HG02610 (cell line): ENCODE measurements at regions not wholly inside any gene's neighbourhood (a gene's known extent, or its start where the extent isn't known, plus 50 kb on each side); places are given as distances from the start of the nearest gene placed in this dataset.

ENCODE experiments used
- ATAC-seq: cut with Tn5 transposase; IDR thresholded peaks from one replicate; pipeline ENCODE4 v1.9.1; 2021; ENCODE audit warnings: mild to moderate bottlenecking, moderate library complexity; ENCODE audit not compliant: unreplicated experiment

GRCh38 chr14:45381091-45381490, 128.1 kb upstream of the MIS18BP1 start:
- ATAC-seq, result no peak

DNA sequence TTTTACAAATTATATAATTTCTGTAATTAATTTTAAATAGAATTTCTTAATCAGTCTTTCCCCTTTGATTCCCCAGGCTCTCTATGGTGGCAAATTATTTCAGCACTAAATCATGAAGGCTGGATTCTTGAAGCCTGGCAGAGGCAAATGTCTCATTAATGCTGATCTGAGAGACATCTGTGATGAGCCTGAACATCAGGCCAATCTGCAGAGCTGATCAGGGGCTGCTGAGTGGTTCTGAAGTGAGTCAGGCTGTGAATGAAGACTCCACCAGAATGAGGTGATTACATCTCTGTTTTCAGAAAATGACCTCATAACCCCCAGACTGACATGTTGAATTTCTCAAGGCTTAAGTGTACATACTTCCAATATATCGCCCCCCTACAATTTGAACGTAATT, 124.2 kb upstream of the MIS18BP1 start:
- ATAC-seq, result no peak

DNA sequence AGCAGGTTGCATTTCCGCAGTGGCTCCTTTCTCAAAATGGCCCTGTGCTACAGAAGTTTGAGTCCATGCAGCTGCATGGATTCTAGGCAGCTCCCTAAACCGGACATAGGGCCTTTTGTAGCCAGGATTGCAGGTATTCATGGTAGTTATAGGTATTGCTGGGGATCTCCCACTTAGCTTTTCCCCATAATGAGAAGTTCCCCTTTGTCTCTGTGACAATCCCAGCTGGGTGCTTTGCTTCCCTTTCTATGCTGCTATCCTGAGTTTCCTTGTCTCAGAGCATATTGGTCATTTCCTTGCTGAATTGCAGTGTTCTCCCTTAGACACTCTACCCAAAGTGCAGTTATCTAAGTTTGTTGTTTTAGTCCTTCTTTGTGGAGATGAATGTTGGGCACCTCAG, 120.9 kb upstream of the MIS18BP1 start:
- ATAC-seq, result no peak

GRCh38 chr14:45364565-45365156, 111.7 kb upstream of the MIS18BP1 start:
- no peak for ATAC-seq

GRCh38 chr14:45362505-45362904, 109.5 kb upstream of the MIS18BP1 start:
- no peak for ATAC-seq

DNA sequence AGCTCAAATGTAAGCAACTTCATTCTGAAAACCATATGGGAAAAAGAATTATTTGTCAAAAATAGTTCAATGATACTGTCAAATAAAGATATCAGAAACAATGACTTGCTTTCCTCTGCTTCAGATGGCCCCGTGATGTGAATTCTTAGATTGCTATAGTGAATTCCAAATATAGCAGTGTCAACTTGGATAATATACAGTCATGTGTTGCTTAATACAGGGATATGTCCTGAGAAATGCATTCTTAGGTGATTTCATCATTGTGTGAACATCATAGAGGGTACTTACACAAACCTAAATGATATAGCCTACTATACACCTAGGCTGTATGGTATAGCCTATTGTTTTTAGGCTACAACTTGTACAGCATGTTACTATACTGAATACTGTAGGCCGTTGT, 108.7 kb upstream of the MIS18BP1 start:
- no peak for ATAC-seq

DNA sequence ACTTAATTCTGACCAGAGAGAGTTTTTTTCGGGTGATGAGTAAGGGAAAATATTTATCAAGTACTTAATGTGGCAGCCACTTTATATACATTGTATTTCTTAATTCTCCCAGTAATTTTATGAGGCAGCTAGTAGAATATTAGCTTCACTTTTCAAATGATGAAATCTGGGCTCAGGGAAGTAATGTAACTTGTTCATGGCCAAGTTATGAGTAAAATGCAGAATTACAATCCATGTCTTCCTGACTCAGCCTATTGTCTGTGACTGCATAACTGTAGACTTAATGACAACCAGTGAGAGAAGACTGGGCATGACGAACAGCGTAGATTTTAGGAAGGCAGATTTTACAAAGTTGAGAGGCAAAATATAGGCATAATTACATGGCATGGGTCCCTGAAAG, 106.7 kb upstream of the MIS18BP1 start:
- no peak for ATAC-seq

DNA sequence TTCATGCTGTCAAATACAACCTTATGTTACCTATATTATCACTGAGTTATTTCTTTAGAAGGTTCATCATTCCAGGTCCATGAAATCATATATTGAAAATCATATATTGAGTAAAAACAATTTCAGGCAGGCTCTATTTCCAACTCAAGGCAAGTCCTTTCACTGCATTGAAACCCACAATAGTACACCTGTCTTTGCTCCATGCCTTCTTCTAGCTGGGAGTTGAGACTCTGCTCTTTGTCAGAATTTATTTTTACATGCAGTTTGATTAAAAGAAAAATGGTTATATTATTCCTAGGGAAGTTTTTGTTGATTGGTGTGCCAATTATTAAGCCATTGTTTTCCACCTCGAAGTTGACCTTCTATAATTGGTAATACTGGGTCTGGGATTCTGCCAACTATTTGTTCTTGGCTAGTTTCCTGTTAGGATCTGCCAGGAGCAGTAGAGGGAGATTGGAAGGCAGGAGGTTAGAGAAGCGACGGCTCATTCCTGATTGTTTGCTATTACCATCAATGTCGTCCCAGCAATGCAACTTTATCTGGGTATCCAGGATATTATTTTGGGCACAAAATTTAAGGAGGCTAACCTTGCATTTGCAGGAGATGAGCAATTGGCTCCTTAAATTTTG, 79.5 kb upstream of the MIS18BP1 start:
- no peak for ATAC-seq

GRCh38 chr14:45308745-45309397, 55.9 kb upstream of the MIS18BP1 start:
- ATAC-seq, result no peak
